ENCODE measurements at regions not wholly inside any gene's neighbourhood (a gene's known extent, or its start where the extent isn't known, plus 50 kb on each side); places are given as distances from the start of the nearest gene placed in this dataset.

GRCh38 chr1:81478219-81478618 is 322.5 kb upstream of the ADGRL2 start:
- Histone ChIP-seq H3K27me3 (no peaks in the 10 kb centered on the region), H3K4me3 (peak overlapping the region in 1 of 4 donors; percentile 20), H3K27ac (no peak overlapping the region), H3K9me3 (replicated peaks in 1 of 3) (no peaks in the 10 kb centered on the region), H3K36me3 (replicated peaks in 1 of 2) (no peaks in the 10 kb centered on the region), H3K4me1 (replicated peaks in 1 of 2) (no peaks in the 10 kb centered on the region)
- WGBS, 4 donors = 50 to 57% (median 53%) methylated on average over 7 of the region's 7 CpGs
- TF ChIP-seq POLR2A (IDR thresholded peaks at IDR 0.05) (no peak), CTCF (IDR thresholded peaks at IDR 0.05) (no peak)
- no peak for DNase-seq
- intact Hi-C loops (cut with DNase I) = no loop called here

GRCh38 chr1:81477710-81478109 is 323.0 kb upstream of the ADGRL2 start:
- no peak for DNase-seq
- no peak for TF ChIP-seq POLR2A (IDR thresholded peaks at IDR 0.05)
- intact Hi-C loops (cut with DNase I) = no loop called here
- Histone ChIP-seq H3K36me3 (replicated peaks in 1 of 2) (no peaks in the 10 kb centered on the region), H3K4me3 (peak overlapping the region in 1 of 4 donors; percentile 20), H3K27ac (no peak overlapping the region), H3K9me3 (replicated peaks in 1 of 3) (no peaks in the 10 kb centered on the region), H3K4me1 (replicated peaks in 1 of 2) (no peaks in the 10 kb centered on the region), H3K27me3 (no peaks in the 10 kb centered on the region)
- WGBS, 4 donors = 44 to 50% (median 48%) methylated on average over 5 of the region's 5 CpGs

GRCh38 chr1:81472387-81472786 is 328.3 kb upstream of the ADGRL2 start:
- 82 to 98% (median 90%) methylated on average over 6 of the region's 6 CpGs for WGBS, 4 donors
- Histone ChIP-seq H3K4me3 (no peak overlapping the region), H3K9me3 (replicated peaks in 1 of 3) (no peaks in the 10 kb centered on the region), H3K4me1 (replicated peaks in 1 of 2) (no peaks in the 10 kb centered on the region), H3K27me3 (no peaks in the 10 kb centered on the region), H3K36me3 (replicated peaks in 1 of 2) (no peaks in the 10 kb centered on the region), H3K27ac (no peak overlapping the region)
- TF ChIP-seq CTCF (IDR thresholded peaks at IDR 0.05) = no peak
- no peak for TF ChIP-seq POLR2A (IDR thresholded peaks at IDR 0.05)
- no peak for DNase-seq
- intact Hi-C loops (cut with DNase I) = no loop called here

- WGBS, 4 donors = 83 to 89% (median 84%) methylated on average over 2 of the region's 2 CpGs
- H3K27ac ChIP-seq = no peak overlapping the region
- H3K4me1 ChIP-seq (replicated peaks in 1 of 2) = no peaks in the 10 kb centered on the region
- no peaks in the 10 kb centered on the region for H3K36me3 ChIP-seq (replicated peaks in 1 of 2)
- H3K27me3 ChIP-seq = no peaks in the 10 kb centered on the region
- TF ChIP-seq POLR2A (IDR thresholded peaks at IDR 0.05) (no peak), CTCF (IDR thresholded peaks at IDR 0.05) (no peak)
- no peak overlapping the region for H3K4me3 ChIP-seq
- intact Hi-C loops (cut with DNase I) = no loop called here
- DNase-seq = no peak
- H3K9me3 ChIP-seq (replicated peaks in 1 of 3) = no peaks in the 10 kb centered on the region
Measured at GRCh38 chr1:81471255-81471654, 329.5 kb upstream of the ADGRL2 start.

- intact Hi-C loops (cut with DNase I) = no loop called here
- H3K27ac ChIP-seq = no peak overlapping the region
- H3K4me1 ChIP-seq (replicated peaks in 1 of 2) = no peaks in the 10 kb centered on the region
- H3K27me3 ChIP-seq = no peaks in the 10 kb centered on the region
- H3K4me3 ChIP-seq = no peak overlapping the region
- no peaks in the 10 kb centered on the region for H3K9me3 ChIP-seq (replicated peaks in 1 of 3)
- no peak for DNase-seq
- TF ChIP-seq CTCF (IDR thresholded peaks at IDR 0.05) (no peak), POLR2A (IDR thresholded peaks at IDR 0.05) (no peak)
- H3K36me3 ChIP-seq (replicated peaks in 1 of 2) = no peaks in the 10 kb centered on the region
- 64 to 75% (median 71%) methylated on average over 3 of the region's 3 CpGs for WGBS, 4 donors
Measured at GRCh38 chr1:81470275-81470674, 330.5 kb upstream of the ADGRL2 start.

Data from adrenal gland (tissue), 9 donors.